DND-41 (cell line): ENCODE measurements at regions not wholly inside any gene's neighbourhood (a gene's known extent, or its start where the extent isn't known, plus 50 kb on each side); places are given as distances from the start of the nearest gene placed in this dataset.
"Not testable (repeated sequence)": the region's sequence is repeated elsewhere in the genome, so short reads cannot be mapped to it uniquely, and the experiment has no call there.

Experiments
- ATAC-seq: fragments of 200-7000 bp; cut with Tn5 transposase; 3 replicates; pipeline ENCODE4 v1.9.1; 2021; ENCODE audit warnings: low read depth; ENCODE audit not compliant: insufficient read depth
- DNase-seq: peaks from one replicate; pipeline ENCODE4 v3.0.0-alpha.2; 2020
- H2AFZ ChIP-seq: 2 replicates; pipeline ENCODE4 v1.6.0; 2012; ENCODE audit warnings: low read depth, low read length
- H3K27ac ChIP-seq: 2 replicates; pipeline ENCODE4 v1.5.1; 2012; ENCODE audit warnings: low read length, inconsistent platforms
- H3K27me3 ChIP-seq: fragments of 200-600 bp; sonication (generic); 2 replicates; pipeline ENCODE4 v1.6.0; 2012; ENCODE audit warnings: low read length, mild to moderate bottlenecking, inconsistent platforms; ENCODE audit not compliant: insufficient read depth, poor library complexity
- H3K36me3 ChIP-seq: 2 replicates; pipeline ENCODE4 v1.5.1; 2012; ENCODE audit warnings: low read length, inconsistent platforms; ENCODE audit not compliant: insufficient read depth
- H3K4me1 ChIP-seq: 2 replicates; pipeline ENCODE4 v1.5.1; 2012; ENCODE audit warnings: mild to moderate bottlenecking, low read length; ENCODE audit not compliant: insufficient read depth
- H3K4me2 ChIP-seq: 2 replicates; pipeline ENCODE4 v1.6.0; 2012; ENCODE audit warnings: mild to moderate bottlenecking, moderate library complexity, low read length, inconsistent platforms; ENCODE audit not compliant: insufficient read depth
- H3K4me3 ChIP-seq, 2 experiments: fragments of 200-600 bp in 1 of 2; shearing (Covaris generic) in 1 of 2; 2 replicates each; pipeline ENCODE4 v1.5.1; 2012 to 2016; ENCODE audit warnings: inconsistent platforms in 2 of 2, low read length in 2 of 2, mild to moderate bottlenecking in 2 of 2, low read depth in 1 of 2, moderate library complexity in 1 of 2
- H3K79me2 ChIP-seq: 2 replicates; pipeline ENCODE4 v1.6.0; 2012; ENCODE audit warnings: low read length, inconsistent platforms; ENCODE audit not compliant: insufficient read depth
- H3K9ac ChIP-seq: 2 replicates; pipeline ENCODE4 v1.6.0; 2012; ENCODE audit warnings: low read depth, mild to moderate bottlenecking, inconsistent platforms, low read length, moderate library complexity
- H3K9me3 ChIP-seq: 2 replicates; pipeline ENCODE4 v1.5.1; 2012; ENCODE audit warnings: low read length, moderate library complexity, mild to moderate bottlenecking, inconsistent platforms; ENCODE audit not compliant: insufficient read depth, severe bottlenecking
- H4K20me1 ChIP-seq: 2 replicates; pipeline ENCODE4 v1.6.0; 2012; ENCODE audit warnings: low read length; ENCODE audit not compliant: insufficient read depth
- EZH2 ChIP-seq: IDR thresholded peaks from 3 replicates; pipeline ENCODE4 v1.6.1; 2012; ENCODE audit warnings: borderline replicate concordance, low read depth, mild to moderate bottlenecking, moderate library complexity, low read length, inconsistent platforms; ENCODE audit not compliant: severe bottlenecking
- TF ChIP-seq, protein P1 (sequence below): IDR thresholded peaks from 2 replicates; pipeline ENCODE4 v1.5.1; 2012; ENCODE audit warnings: borderline replicate concordance, low read length, moderate library complexity, mild to moderate bottlenecking; ENCODE audit not compliant: poor library complexity, severe bottlenecking; ENCODE audit errors: extremely low read depth

- Histone ChIP-seq H3K27me3 (no peaks in the 10 kb centered on the region), H3K79me2 (no peaks in the 10 kb centered on the region), H3K4me2 (no peak overlapping the region), H3K36me3 (no peaks in the 10 kb centered on the region), H3K27ac (no peak overlapping the region), H2AFZ (no peak overlapping the region), H3K4me3 (no peak overlapping the region), H3K4me1 (no peaks in the 10 kb centered on the region), H3K9ac (no peak overlapping the region), H4K20me1 (no peaks in the 10 kb centered on the region), H3K9me3 (peaks cover 5% of the 10 kb centered on the region)
- no peak for DNase-seq
- no peak for ATAC-seq
- no peak for TF ChIP-seq EZH2
- TF ChIP-seq, protein P1, sequence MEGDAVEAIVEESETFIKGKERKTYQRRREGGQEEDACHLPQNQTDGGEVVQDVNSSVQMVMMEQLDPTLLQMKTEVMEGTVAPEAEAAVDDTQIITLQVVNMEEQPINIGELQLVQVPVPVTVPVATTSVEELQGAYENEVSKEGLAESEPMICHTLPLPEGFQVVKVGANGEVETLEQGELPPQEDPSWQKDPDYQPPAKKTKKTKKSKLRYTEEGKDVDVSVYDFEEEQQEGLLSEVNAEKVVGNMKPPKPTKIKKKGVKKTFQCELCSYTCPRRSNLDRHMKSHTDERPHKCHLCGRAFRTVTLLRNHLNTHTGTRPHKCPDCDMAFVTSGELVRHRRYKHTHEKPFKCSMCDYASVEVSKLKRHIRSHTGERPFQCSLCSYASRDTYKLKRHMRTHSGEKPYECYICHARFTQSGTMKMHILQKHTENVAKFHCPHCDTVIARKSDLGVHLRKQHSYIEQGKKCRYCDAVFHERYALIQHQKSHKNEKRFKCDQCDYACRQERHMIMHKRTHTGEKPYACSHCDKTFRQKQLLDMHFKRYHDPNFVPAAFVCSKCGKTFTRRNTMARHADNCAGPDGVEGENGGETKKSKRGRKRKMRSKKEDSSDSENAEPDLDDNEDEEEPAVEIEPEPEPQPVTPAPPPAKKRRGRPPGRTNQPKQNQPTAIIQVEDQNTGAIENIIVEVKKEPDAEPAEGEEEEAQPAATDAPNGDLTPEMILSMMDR, result no peak
Measured at GRCh38 chr6:163750431-163751031, 336.0 kb downstream of the QKI start.

GRCh38 chr6:163748886-163749285 lies 334.4 kb downstream of the QKI start:
- Histone ChIP-seq H3K4me2 (no peak overlapping the region), H3K4me3 (no peak overlapping the region), H3K27ac (no peak overlapping the region), H4K20me1 (no peaks in the 10 kb centered on the region), H3K4me1 (no peaks in the 10 kb centered on the region), H3K9ac (no peak overlapping the region), H3K36me3 (no peaks in the 10 kb centered on the region), H3K27me3 (no peaks in the 10 kb centered on the region), H2AFZ (no peak overlapping the region), H3K9me3 (peaks cover 6% of the 10 kb centered on the region), H3K79me2 (no peaks in the 10 kb centered on the region)
- no peak for ATAC-seq
- TF ChIP-seq, protein P1, result no peak
- TF ChIP-seq EZH2, result no peak
- DNase-seq, result no peak

GRCh38 chr6:163748036-163748435 lies 333.5 kb downstream of the QKI start:
- ATAC-seq, result no peak
- H3K4me3 ChIP-seq, result no peak overlapping the region
- no peak overlapping the region for H2AFZ ChIP-seq
- H3K9me3 ChIP-seq, result peaks cover 8% of the 10 kb centered on the region
- DNase-seq, result no peak
- no peaks in the 10 kb centered on the region for H3K79me2 ChIP-seq
- no peak overlapping the region for H3K27ac ChIP-seq
- H3K27me3 ChIP-seq, result no peaks in the 10 kb centered on the region
- H3K4me2 ChIP-seq, result no peak overlapping the region
- H3K4me1 ChIP-seq, result no peaks in the 10 kb centered on the region
- H4K20me1 ChIP-seq, result no peaks in the 10 kb centered on the region
- H3K9ac ChIP-seq, result no peak overlapping the region
- no peak for TF ChIP-seq EZH2
- TF ChIP-seq, protein P1, result no peak
- no peaks in the 10 kb centered on the region for H3K36me3 ChIP-seq

DNA sequence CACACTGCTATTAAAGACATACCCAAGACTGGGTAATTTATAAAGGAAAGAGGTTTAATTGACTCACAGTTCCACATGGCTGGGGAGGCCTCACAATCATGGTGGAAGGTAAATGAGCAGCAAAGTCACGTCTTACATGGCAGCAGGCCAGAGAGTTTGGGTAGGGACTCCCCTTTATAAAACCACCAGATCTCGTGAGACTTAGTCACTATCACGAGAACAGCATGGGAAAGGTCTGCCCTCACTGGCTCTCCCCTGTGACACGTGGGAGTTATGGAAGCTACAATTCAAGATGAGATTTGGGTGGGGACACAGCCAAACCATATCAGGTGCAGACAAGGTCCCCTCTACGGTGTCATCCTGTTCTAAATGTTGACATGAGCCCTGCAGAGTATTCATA lies 332.5 kb downstream of the QKI start:
- H3K4me1 ChIP-seq, H3K9ac ChIP-seq, ATAC-seq, H3K27me3 ChIP-seq, H3K36me3 ChIP-seq, H2AFZ ChIP-seq, H3K27ac ChIP-seq, H3K4me2 ChIP-seq, H3K9me3 ChIP-seq, H3K4me3 ChIP-seq, DNase-seq, H3K79me2 ChIP-seq, H4K20me1 ChIP-seq: not testable (repeated sequence)
